C4-2B (cell line): ENCODE measurements at regions not wholly inside any gene's neighbourhood (a gene's known extent, or its start where the extent isn't known, plus 50 kb on each side); places are given as distances from the start of the nearest gene placed in this dataset.

Experiments used
- ZFX ChIP-seq: fragments of 450-650 bp; IDR thresholded peaks from 2 replicates; pipeline ENCODE4 v1.6.1; 2017
- TF ChIP-seq, protein P1 (sequence below): fragments of 450-650 bp; conservative IDR thresholded peaks from 2 replicates; pipeline ENCODE4 v1.5.1; 2017; ENCODE audit warnings: mild to moderate bottlenecking

DNA sequence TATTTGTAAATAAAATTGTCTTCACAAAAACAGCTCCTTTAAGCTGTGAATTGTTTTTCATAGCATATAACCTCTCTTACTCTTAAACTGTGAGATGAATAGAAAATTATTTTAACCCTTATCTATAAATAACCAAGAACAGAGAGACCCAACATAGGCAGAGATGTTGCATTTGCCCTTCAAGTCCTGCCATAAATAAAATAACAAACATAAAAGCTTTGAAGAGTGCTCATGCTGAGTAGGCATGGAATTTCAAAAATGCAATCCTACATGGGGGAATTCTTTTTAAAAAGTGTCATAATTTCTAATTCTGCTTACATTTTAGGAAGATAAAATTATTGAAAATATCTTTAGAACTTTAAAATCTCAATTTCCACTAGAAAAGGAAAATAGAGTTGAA lies 124.1 kb upstream of the FERD3L start:
- TF ChIP-seq, protein P1, sequence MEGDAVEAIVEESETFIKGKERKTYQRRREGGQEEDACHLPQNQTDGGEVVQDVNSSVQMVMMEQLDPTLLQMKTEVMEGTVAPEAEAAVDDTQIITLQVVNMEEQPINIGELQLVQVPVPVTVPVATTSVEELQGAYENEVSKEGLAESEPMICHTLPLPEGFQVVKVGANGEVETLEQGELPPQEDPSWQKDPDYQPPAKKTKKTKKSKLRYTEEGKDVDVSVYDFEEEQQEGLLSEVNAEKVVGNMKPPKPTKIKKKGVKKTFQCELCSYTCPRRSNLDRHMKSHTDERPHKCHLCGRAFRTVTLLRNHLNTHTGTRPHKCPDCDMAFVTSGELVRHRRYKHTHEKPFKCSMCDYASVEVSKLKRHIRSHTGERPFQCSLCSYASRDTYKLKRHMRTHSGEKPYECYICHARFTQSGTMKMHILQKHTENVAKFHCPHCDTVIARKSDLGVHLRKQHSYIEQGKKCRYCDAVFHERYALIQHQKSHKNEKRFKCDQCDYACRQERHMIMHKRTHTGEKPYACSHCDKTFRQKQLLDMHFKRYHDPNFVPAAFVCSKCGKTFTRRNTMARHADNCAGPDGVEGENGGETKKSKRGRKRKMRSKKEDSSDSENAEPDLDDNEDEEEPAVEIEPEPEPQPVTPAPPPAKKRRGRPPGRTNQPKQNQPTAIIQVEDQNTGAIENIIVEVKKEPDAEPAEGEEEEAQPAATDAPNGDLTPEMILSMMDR = no peak
- no peak for TF ChIP-seq ZFX
